ENCODE measurements at regions not wholly inside any gene's neighbourhood (a gene's known extent, or its start where the extent isn't known, plus 50 kb on each side); places are given as distances from the start of the nearest gene placed in this dataset.

DNA sequence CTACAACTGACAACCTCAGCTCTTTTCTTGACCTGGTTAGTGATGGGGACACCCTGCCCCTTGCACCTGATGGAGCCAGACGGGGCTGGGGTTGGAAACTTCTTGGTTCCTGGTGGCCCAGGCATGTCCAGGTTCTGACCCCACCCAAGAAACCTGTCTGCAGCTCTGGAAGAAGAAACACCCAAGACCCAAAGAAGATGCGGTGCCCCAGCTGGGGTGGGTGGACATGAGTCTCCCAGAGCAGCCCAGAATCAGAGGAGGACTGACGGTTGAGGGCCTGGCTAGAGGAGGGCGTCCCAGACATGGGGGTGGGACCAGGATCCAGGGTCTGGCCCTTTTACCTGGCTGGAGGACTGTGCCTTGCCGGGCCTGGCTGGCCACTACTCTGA lies 202.4 kb downstream of the GLRX3 start:
- Histone ChIP-seq H3K27ac (ENCODE audit: low read depth in 2 of 2, low read length in 2 of 2) (no peak overlapping the region), H3K4me3 (ENCODE audit: low read length in 3 of 3) (no peak overlapping the region), H3K4me1 (ENCODE audit: control insufficient read depth in 2 of 3, insufficient read depth in 2 of 3, low read depth in 1 of 3, low read length in 3 of 3) (no peaks in the 10 kb centered on the region), H3K9me3 (ENCODE audit: control insufficient read depth in 2 of 3, insufficient read depth in 1 of 3, low read length in 3 of 3) (peaks cover 0 to 3% (median 0%) of the 10 kb centered on the region in 3 donors), H3K9ac (ENCODE audit: low read length in 3 of 3) (no peak overlapping the region), H3K27me3 (ENCODE audit: control insufficient read depth, insufficient read depth, low read length) (no peaks in the 10 kb centered on the region), H3K36me3 (ENCODE audit: control insufficient read depth in 2 of 3, insufficient read depth in 3 of 3, low read length in 3 of 3) (no peaks in the 10 kb centered on the region)
- intact Hi-C loops (cut with DNase I): no loop called here
- DNase-seq: peak in 1 of 5 donors; percentile 32
- no peak for FAIRE-seq
- TF ChIP-seq, protein P1, sequence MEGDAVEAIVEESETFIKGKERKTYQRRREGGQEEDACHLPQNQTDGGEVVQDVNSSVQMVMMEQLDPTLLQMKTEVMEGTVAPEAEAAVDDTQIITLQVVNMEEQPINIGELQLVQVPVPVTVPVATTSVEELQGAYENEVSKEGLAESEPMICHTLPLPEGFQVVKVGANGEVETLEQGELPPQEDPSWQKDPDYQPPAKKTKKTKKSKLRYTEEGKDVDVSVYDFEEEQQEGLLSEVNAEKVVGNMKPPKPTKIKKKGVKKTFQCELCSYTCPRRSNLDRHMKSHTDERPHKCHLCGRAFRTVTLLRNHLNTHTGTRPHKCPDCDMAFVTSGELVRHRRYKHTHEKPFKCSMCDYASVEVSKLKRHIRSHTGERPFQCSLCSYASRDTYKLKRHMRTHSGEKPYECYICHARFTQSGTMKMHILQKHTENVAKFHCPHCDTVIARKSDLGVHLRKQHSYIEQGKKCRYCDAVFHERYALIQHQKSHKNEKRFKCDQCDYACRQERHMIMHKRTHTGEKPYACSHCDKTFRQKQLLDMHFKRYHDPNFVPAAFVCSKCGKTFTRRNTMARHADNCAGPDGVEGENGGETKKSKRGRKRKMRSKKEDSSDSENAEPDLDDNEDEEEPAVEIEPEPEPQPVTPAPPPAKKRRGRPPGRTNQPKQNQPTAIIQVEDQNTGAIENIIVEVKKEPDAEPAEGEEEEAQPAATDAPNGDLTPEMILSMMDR (IDR thresholded peaks at IDR 0.05; ENCODE audit: borderline replicate concordance, extremely low read depth, insufficient read depth): no peak

GRCh38 chr10:130339091-130339490 lies 202.9 kb downstream of the GLRX3 start:
- no peaks in the 10 kb centered on the region for H3K4me1 ChIP-seq (ENCODE audit: control insufficient read depth in 2 of 3, insufficient read depth in 2 of 3, low read depth in 1 of 3, low read length in 3 of 3)
- H3K9me3 ChIP-seq (ENCODE audit: control insufficient read depth in 2 of 3, insufficient read depth in 1 of 3, low read length in 3 of 3): peaks cover 0 to 6% (median 0%) of the 10 kb centered on the region in 3 donors
- no peaks in the 10 kb centered on the region for H3K36me3 ChIP-seq (ENCODE audit: control insufficient read depth in 2 of 3, insufficient read depth in 3 of 3, low read length in 3 of 3)
- no peaks in the 10 kb centered on the region for H3K27me3 ChIP-seq (ENCODE audit: control insufficient read depth, insufficient read depth, low read length)
- DNase-seq (peak in 1 of 5 donors; percentile 27), FAIRE-seq (no peak)
- H3K9ac ChIP-seq (ENCODE audit: low read length in 3 of 3): no peak overlapping the region
- H3K27ac ChIP-seq (ENCODE audit: low read depth in 2 of 2, low read length in 2 of 2): no peak overlapping the region
- TF ChIP-seq, protein P1 (IDR thresholded peaks at IDR 0.05; ENCODE audit: borderline replicate concordance, extremely low read depth, insufficient read depth): no peak
- intact Hi-C loops (cut with DNase I): no loop called here
- H3K4me3 ChIP-seq (ENCODE audit: low read length in 3 of 3): no peak overlapping the region

GRCh38 chr10:130339911-130340310 lies 203.7 kb downstream of the GLRX3 start:
- Histone ChIP-seq H3K4me3 (ENCODE audit: low read length in 3 of 3) (no peak overlapping the region), H3K9me3 (ENCODE audit: control insufficient read depth in 2 of 3, insufficient read depth in 1 of 3, low read length in 3 of 3) (peaks cover 0 to 6% (median 0%) of the 10 kb centered on the region in 3 donors), H3K4me1 (ENCODE audit: control insufficient read depth in 2 of 3, insufficient read depth in 2 of 3, low read depth in 1 of 3, low read length in 3 of 3) (no peaks in the 10 kb centered on the region), H3K36me3 (ENCODE audit: control insufficient read depth in 2 of 3, insufficient read depth in 3 of 3, low read length in 3 of 3) (no peaks in the 10 kb centered on the region), H3K27ac (ENCODE audit: low read depth in 2 of 2, low read length in 2 of 2) (no peak overlapping the region), H3K27me3 (ENCODE audit: control insufficient read depth, insufficient read depth, low read length) (no peaks in the 10 kb centered on the region), H3K9ac (ENCODE audit: low read length in 3 of 3) (no peak overlapping the region)
- TF ChIP-seq, protein P1 (IDR thresholded peaks at IDR 0.05; ENCODE audit: borderline replicate concordance, extremely low read depth, insufficient read depth): no peak
- intact Hi-C loops (cut with DNase I): no loop called here
- no peak for FAIRE-seq
- DNase-seq: peak in 1 of 5 donors; percentile 24

DNA sequence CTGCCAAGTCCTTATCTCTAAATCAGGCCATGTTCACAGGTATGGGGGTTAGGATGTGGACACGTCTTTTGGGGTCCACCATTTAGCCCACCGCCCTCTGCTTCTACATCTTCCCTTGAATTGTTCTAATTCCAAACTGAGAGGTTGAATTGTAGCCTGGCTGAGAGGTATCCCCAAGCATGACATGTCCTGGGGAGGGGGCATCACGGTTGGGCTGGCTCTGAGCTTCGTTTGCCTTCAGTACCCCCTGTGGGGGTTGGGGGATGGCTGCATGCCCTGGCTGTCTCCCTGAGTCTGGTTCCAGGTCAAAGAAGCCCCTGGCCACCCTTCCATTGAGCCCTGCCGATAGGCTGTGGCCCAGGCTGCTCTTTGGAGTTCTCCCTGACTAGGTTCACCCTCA lies 204.6 kb downstream of the GLRX3 start:
- no peaks in the 10 kb centered on the region for H3K4me1 ChIP-seq (ENCODE audit: control insufficient read depth in 2 of 3, insufficient read depth in 2 of 3, low read depth in 1 of 3, low read length in 3 of 3)
- peaks cover 0 to 6% (median 0%) of the 10 kb centered on the region in 3 donors for H3K9me3 ChIP-seq (ENCODE audit: control insufficient read depth in 2 of 3, insufficient read depth in 1 of 3, low read length in 3 of 3)
- H3K4me3 ChIP-seq (ENCODE audit: low read length in 3 of 3): no peak overlapping the region
- no peak overlapping the region for H3K9ac ChIP-seq (ENCODE audit: low read length in 3 of 3)
- H3K36me3 ChIP-seq (ENCODE audit: control insufficient read depth in 2 of 3, insufficient read depth in 3 of 3, low read length in 3 of 3): no peaks in the 10 kb centered on the region
- intact Hi-C loops (cut with DNase I): no loop called here
- TF ChIP-seq, protein P1 (IDR thresholded peaks at IDR 0.05; ENCODE audit: borderline replicate concordance, extremely low read depth, insufficient read depth): no peak
- peak in 1 of 5 donors; percentile 18 for DNase-seq
- no peak for FAIRE-seq
- H3K27me3 ChIP-seq (ENCODE audit: control insufficient read depth, insufficient read depth, low read length): no peaks in the 10 kb centered on the region
- no peak overlapping the region for H3K27ac ChIP-seq (ENCODE audit: low read depth in 2 of 2, low read length in 2 of 2)
